ENCODE measurements at regions not wholly inside any gene's neighbourhood (a gene's known extent, or its start where the extent isn't known, plus 50 kb on each side); places are given as distances from the start of the nearest gene placed in this dataset.

- Mint-ChIP-seq H3K36me3 (no peaks in the 10 kb centered on the region), H3K9me3 (no peaks in the 10 kb centered on the region), H3K27ac (no peak overlapping the region), H3K4me3 (no peak overlapping the region), H3K27me3 (no peaks in the 10 kb centered on the region), H3K4me1 (ENCODE audit: low read depth) (no peaks in the 10 kb centered on the region)
- no peak for DNase-seq
- ChIA-PET CTCF (no interaction called here), POLR2A (no interaction called here)
- intact Hi-C loops (cut with micrococcal nuclease), result no loop called here
Observed at GRCh38 chr5:19044311-19044710, 943.7 kb downstream of the CDH18 start.

GRCh38 chr5:19044931-19045695, 942.9 kb downstream of the CDH18 start:
- H3K27me3 Mint-ChIP-seq, result no peaks in the 10 kb centered on the region
- no peaks in the 10 kb centered on the region for H3K9me3 Mint-ChIP-seq
- no peak overlapping the region for H3K4me3 Mint-ChIP-seq
- no peak for DNase-seq
- CTCF ChIA-PET, result no interaction called here
- H3K27ac Mint-ChIP-seq, result no peak overlapping the region
- intact Hi-C loops (cut with micrococcal nuclease), result no loop called here
- H3K36me3 Mint-ChIP-seq, result no peaks in the 10 kb centered on the region
- no peaks in the 10 kb centered on the region for H3K4me1 Mint-ChIP-seq (ENCODE audit: low read depth)
- POLR2A ChIA-PET, result no interaction called here

GRCh38 chr5:19047277-19047676, 940.7 kb downstream of the CDH18 start:
- DNase-seq, result no peak
- no peaks in the 10 kb centered on the region for H3K9me3 Mint-ChIP-seq
- H3K36me3 Mint-ChIP-seq, result no peaks in the 10 kb centered on the region
- no peak overlapping the region for H3K27ac Mint-ChIP-seq
- no peaks in the 10 kb centered on the region for H3K27me3 Mint-ChIP-seq
- no peak overlapping the region for H3K4me3 Mint-ChIP-seq
- no peaks in the 10 kb centered on the region for H3K4me1 Mint-ChIP-seq (ENCODE audit: low read depth)
- intact Hi-C loops (cut with micrococcal nuclease), result no loop called here
- CTCF ChIA-PET, result no interaction called here
- POLR2A ChIA-PET, result no interaction called here

GRCh38 chr5:19048726-19049125, 939.3 kb downstream of the CDH18 start:
- Mint-ChIP-seq H3K4me1 (ENCODE audit: low read depth) (no peaks in the 10 kb centered on the region), H3K4me3 (no peak overlapping the region), H3K9me3 (no peaks in the 10 kb centered on the region), H3K27me3 (no peaks in the 10 kb centered on the region), H3K36me3 (no peaks in the 10 kb centered on the region), H3K27ac (no peak overlapping the region)
- ChIA-PET CTCF (no interaction called here), POLR2A (no interaction called here)
- intact Hi-C loops (cut with micrococcal nuclease), result no loop called here
- DNase-seq, result no peak

- Mint-ChIP-seq H3K27ac (no peak overlapping the region), H3K4me3 (no peak overlapping the region), H3K9me3 (peaks cover 11% of the 10 kb centered on the region), H3K4me1 (ENCODE audit: low read depth) (no peaks in the 10 kb centered on the region), H3K27me3 (no peaks in the 10 kb centered on the region), H3K36me3 (no peaks in the 10 kb centered on the region)
- CTCF ChIA-PET, result no interaction called here
- intact Hi-C loops (cut with micrococcal nuclease), result no loop called here
- no peak for DNase-seq
- POLR2A ChIA-PET, result no interaction called here
Observed at GRCh38 chr5:19058216-19058615, 929.8 kb downstream of the CDH18 start.

- no peaks in the 10 kb centered on the region for H3K36me3 Mint-ChIP-seq
- no peak overlapping the region for H3K4me3 Mint-ChIP-seq
- DNase-seq, result no peak
- H3K27me3 Mint-ChIP-seq, result no peaks in the 10 kb centered on the region
- no peaks in the 10 kb centered on the region for H3K4me1 Mint-ChIP-seq (ENCODE audit: low read depth)
- ChIA-PET POLR2A (no interaction called here), CTCF (no interaction called here)
- H3K27ac Mint-ChIP-seq, result no peak overlapping the region
- H3K9me3 Mint-ChIP-seq, result peaks cover 8% of the 10 kb centered on the region
- intact Hi-C loops (cut with micrococcal nuclease), result no loop called here
Observed at GRCh38 chr5:19064094-19064493, 923.9 kb downstream of the CDH18 start.

GRCh38 chr5:19067741-19068140, 920.3 kb downstream of the CDH18 start:
- POLR2A ChIA-PET, result no interaction called here
- Mint-ChIP-seq H3K27me3 (no peaks in the 10 kb centered on the region), H3K27ac (no peak overlapping the region), H3K4me1 (ENCODE audit: low read depth) (no peaks in the 10 kb centered on the region), H3K9me3 (peaks cover 2% of the 10 kb centered on the region), H3K4me3 (no peak overlapping the region), H3K36me3 (no peaks in the 10 kb centered on the region)
- DNase-seq, result no peak
- CTCF ChIA-PET, result no interaction called here
- intact Hi-C loops (cut with micrococcal nuclease), result no loop called here

- Mint-ChIP-seq H3K4me3 (no peak overlapping the region), H3K27ac (no peak overlapping the region), H3K4me1 (ENCODE audit: low read depth) (no peaks in the 10 kb centered on the region), H3K36me3 (no peaks in the 10 kb centered on the region), H3K9me3 (peaks cover 15% of the 10 kb centered on the region), H3K27me3 (no peaks in the 10 kb centered on the region)
- CTCF ChIA-PET, result no interaction called here
- DNase-seq, result no peak
- intact Hi-C loops (cut with micrococcal nuclease), result no loop called here
- POLR2A ChIA-PET, result no interaction called here
Observed at GRCh38 chr5:19098434-19098833, 889.6 kb downstream of the CDH18 start.

GRCh38 chr5:19099195-19099594, 888.8 kb downstream of the CDH18 start:
- intact Hi-C loops (cut with micrococcal nuclease), result no loop called here
- Mint-ChIP-seq H3K36me3 (no peaks in the 10 kb centered on the region), H3K27me3 (no peaks in the 10 kb centered on the region), H3K27ac (no peak overlapping the region), H3K4me3 (no peak overlapping the region), H3K9me3 (peaks cover 11% of the 10 kb centered on the region), H3K4me1 (ENCODE audit: low read depth) (no peaks in the 10 kb centered on the region)
- DNase-seq, result no peak
- POLR2A ChIA-PET, result no interaction called here
- CTCF ChIA-PET, result no interaction called here

- no peaks in the 10 kb centered on the region for H3K36me3 Mint-ChIP-seq
- H3K27me3 Mint-ChIP-seq, result no peaks in the 10 kb centered on the region
- no peak overlapping the region for H3K27ac Mint-ChIP-seq
- DNase-seq, result no peak
- H3K9me3 Mint-ChIP-seq, result peaks cover 8% of the 10 kb centered on the region
- H3K4me3 Mint-ChIP-seq, result no peak overlapping the region
- no peaks in the 10 kb centered on the region for H3K4me1 Mint-ChIP-seq (ENCODE audit: low read depth)
- intact Hi-C loops (cut with micrococcal nuclease), result no loop called here
- ChIA-PET POLR2A (no interaction called here), CTCF (no interaction called here)
Observed at GRCh38 chr5:19104948-19105347, 883.1 kb downstream of the CDH18 start.

GRCh38 chr5:19122923-19123322, 865.1 kb downstream of the CDH18 start:
- no peaks in the 10 kb centered on the region for H3K36me3 Mint-ChIP-seq

GRCh38 chr5:19125956-19126713, 861.9 kb downstream of the CDH18 start:
- ChIA-PET POLR2A (no interaction called here), CTCF (no interaction called here)
- H3K4me1 Mint-ChIP-seq (ENCODE audit: low read depth), result no peaks in the 10 kb centered on the region
- no peak overlapping the region for H3K4me3 Mint-ChIP-seq
- no peaks in the 10 kb centered on the region for H3K36me3 Mint-ChIP-seq
- intact Hi-C loops (cut with micrococcal nuclease), result no loop called here
- H3K9me3 Mint-ChIP-seq, result peaks cover 4% of the 10 kb centered on the region
- no peak for DNase-seq
- H3K27ac Mint-ChIP-seq, result no peak overlapping the region
- H3K27me3 Mint-ChIP-seq, result no peaks in the 10 kb centered on the region

More at GRCh38 chr5:19122923-19123322, 865.1 kb downstream of the CDH18 start:
- Mint-ChIP-seq H3K9me3 (peaks cover 9% of the 10 kb centered on the region), H3K4me3 (no peak overlapping the region), H3K4me1 (ENCODE audit: low read depth) (no peaks in the 10 kb centered on the region), H3K27me3 (no peaks in the 10 kb centered on the region), H3K27ac (no peak overlapping the region)
- ChIA-PET POLR2A (no interaction called here), CTCF (no interaction called here)
- DNase-seq, result no peak
- intact Hi-C loops (cut with micrococcal nuclease), result no loop called here

- Mint-ChIP-seq H3K9me3 (peaks cover 8% of the 10 kb centered on the region), H3K27me3 (no peaks in the 10 kb centered on the region), H3K4me1 (ENCODE audit: low read depth) (no peaks in the 10 kb centered on the region), H3K4me3 (no peak overlapping the region), H3K27ac (no peak overlapping the region), H3K36me3 (no peaks in the 10 kb centered on the region)
- ChIA-PET CTCF (no interaction called here), POLR2A (no interaction called here)
- intact Hi-C loops (cut with micrococcal nuclease), result no loop called here
- no peak for DNase-seq
Observed at GRCh38 chr5:19140276-19140675, 847.7 kb downstream of the CDH18 start.

All from activated CD4-positive, alpha-beta memory T cell treated with anti-CD3 and anti-CD28 coated beads for 36 hours (primary cell).